ENCODE measurements at regions not wholly inside any gene's neighbourhood (a gene's known extent, or its start where the extent isn't known, plus 50 kb on each side); places are given as distances from the start of the nearest gene placed in this dataset.

DNA sequence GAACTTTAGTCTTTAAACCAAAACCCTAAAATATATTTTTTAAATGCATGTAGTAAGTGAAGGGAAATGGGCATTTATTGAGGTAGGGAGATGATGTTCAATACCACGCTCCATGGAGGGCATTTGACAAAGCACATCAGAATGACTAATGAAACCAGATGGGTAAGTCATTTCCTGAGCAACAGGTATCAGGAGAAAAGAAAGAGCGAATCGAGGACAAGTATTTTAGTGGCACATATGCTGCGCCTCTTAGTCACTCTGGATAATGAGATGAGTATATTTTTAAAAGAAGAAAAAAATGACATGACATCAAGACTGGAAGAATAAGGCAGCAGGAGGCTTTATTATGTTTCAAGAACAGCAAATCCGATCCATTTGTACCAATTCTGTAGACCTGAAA is 129.0 kb upstream of the ARHGEF3 start:
- H3K4me1 ChIP-seq (ENCODE audit: low read depth, poor library complexity, severe bottlenecking), result no peaks in the 10 kb centered on the region
- H3K4me2 ChIP-seq, result no peak overlapping the region
- no peak overlapping the region for H3K4me3 ChIP-seq (IDR thresholded peaks at IDR 0.05; ENCODE audit: insufficient read depth, low read depth, low read length)
- H3K36me3 ChIP-seq (ENCODE audit: insufficient read depth), result no peaks in the 10 kb centered on the region
- no peaks in the 10 kb centered on the region for H4K20me1 ChIP-seq (ENCODE audit: insufficient read depth)
- no peak overlapping the region for H3K9ac ChIP-seq
- H3K27ac ChIP-seq, result no peak overlapping the region
- TF ChIP-seq, protein P1, sequence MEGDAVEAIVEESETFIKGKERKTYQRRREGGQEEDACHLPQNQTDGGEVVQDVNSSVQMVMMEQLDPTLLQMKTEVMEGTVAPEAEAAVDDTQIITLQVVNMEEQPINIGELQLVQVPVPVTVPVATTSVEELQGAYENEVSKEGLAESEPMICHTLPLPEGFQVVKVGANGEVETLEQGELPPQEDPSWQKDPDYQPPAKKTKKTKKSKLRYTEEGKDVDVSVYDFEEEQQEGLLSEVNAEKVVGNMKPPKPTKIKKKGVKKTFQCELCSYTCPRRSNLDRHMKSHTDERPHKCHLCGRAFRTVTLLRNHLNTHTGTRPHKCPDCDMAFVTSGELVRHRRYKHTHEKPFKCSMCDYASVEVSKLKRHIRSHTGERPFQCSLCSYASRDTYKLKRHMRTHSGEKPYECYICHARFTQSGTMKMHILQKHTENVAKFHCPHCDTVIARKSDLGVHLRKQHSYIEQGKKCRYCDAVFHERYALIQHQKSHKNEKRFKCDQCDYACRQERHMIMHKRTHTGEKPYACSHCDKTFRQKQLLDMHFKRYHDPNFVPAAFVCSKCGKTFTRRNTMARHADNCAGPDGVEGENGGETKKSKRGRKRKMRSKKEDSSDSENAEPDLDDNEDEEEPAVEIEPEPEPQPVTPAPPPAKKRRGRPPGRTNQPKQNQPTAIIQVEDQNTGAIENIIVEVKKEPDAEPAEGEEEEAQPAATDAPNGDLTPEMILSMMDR (conservative IDR thresholded peaks at IDR 0.05; ENCODE audit: low read depth, low read length), result no peak
- H3K27me3 ChIP-seq (ENCODE audit: insufficient read depth, low read depth), result no peaks in the 10 kb centered on the region
- H3K79me2 ChIP-seq (ENCODE audit: insufficient read depth, low read depth), result no peaks in the 10 kb centered on the region
- H2AFZ ChIP-seq (ENCODE audit: low read depth), result no peak overlapping the region

DNA sequence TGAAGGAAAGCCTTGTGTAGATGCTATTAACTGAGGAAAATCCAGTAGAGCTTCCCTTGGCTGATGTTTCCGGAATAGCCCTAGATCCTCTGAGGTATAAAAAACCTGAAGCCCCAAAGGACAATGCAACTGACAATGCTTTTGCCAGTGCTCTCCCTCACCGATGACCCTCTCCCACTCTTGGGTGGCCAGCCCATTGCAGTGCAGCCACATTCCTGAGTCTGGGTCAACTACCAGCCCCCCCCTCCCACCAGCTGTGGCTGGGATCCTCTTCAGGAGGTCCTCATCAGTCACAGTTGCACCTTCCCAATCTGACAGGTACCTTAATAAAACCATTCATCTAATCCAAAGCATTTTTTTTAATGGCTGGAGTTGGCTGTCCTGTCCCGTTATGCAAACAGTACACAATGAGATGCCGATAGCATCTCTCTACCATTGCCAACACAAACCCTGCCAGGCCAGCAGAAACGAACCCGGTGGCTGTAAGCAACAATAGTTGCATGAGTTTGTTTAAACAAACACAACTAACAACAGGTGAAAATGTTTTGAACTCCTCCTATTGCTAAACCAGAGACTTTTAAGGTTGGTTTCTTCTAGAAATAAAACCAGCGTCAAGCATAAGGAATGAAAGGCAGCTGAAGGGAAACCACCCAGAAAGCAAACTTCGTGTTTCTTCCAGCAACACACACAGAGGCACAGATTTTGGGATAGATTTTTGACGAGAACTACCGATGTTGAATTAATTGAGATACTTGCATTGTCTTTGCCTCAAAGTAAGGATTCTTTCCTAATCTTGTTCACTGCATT is 128.3 kb upstream of the ARHGEF3 start:
- Histone ChIP-seq H3K27ac (no peak overlapping the region), H3K4me1 (ENCODE audit: low read depth, poor library complexity, severe bottlenecking) (no peaks in the 10 kb centered on the region), H3K4me2 (no peak overlapping the region), H3K9ac (no peak overlapping the region), H4K20me1 (ENCODE audit: insufficient read depth) (no peaks in the 10 kb centered on the region), H3K4me3 (IDR thresholded peaks at IDR 0.05; ENCODE audit: insufficient read depth, low read depth, low read length) (no peak overlapping the region), H3K36me3 (ENCODE audit: insufficient read depth) (no peaks in the 10 kb centered on the region), H3K79me2 (ENCODE audit: insufficient read depth, low read depth) (no peaks in the 10 kb centered on the region), H2AFZ (ENCODE audit: low read depth) (no peak overlapping the region), H3K27me3 (ENCODE audit: insufficient read depth, low read depth) (no peaks in the 10 kb centered on the region)
- TF ChIP-seq, protein P1 (conservative IDR thresholded peaks at IDR 0.05; ENCODE audit: low read depth, low read length), result no peak

DNA sequence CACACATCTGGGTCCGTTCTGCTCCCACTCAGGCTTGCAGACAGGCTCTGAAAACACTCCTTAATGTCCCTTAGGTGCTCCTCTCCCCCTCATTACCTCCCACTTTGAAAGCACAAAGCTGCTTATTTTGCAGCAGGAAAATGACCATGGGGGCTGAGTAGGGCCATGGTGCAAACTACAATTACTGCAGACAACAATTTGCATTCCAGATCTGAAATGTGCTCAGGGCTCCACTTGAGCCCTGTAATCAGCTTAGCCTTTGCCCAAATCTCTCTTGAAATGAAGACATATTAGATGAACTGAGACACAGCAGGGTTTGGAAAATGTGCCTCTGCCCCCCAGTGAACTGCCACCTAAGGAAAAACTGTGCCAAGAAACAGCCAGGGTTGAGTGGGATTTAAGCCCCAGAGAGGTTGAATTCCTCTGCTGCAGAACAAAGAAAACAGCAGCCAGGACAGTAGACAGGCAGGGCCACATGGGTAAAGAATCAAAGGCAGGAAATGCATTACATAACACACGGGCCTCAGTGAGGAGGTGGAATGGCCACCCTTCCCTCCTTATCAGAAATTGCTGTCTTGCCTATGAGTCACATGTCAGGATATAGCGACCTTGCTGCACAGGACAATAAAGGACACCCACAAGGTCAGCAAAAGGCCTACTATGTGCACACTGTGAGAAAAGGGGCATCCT is 126.8 kb upstream of the ARHGEF3 start:
- H3K79me2 ChIP-seq (ENCODE audit: insufficient read depth, low read depth), result no peaks in the 10 kb centered on the region
- H3K4me3 ChIP-seq (IDR thresholded peaks at IDR 0.05; ENCODE audit: insufficient read depth, low read depth, low read length), result no peak overlapping the region
- H2AFZ ChIP-seq (ENCODE audit: low read depth), result no peak overlapping the region
- H3K27ac ChIP-seq, result no peak overlapping the region
- no peaks in the 10 kb centered on the region for H3K4me1 ChIP-seq (ENCODE audit: low read depth, poor library complexity, severe bottlenecking)
- no peak overlapping the region for H3K9ac ChIP-seq
- H3K4me2 ChIP-seq, result no peak overlapping the region
- H3K36me3 ChIP-seq (ENCODE audit: insufficient read depth), result no peaks in the 10 kb centered on the region
- no peaks in the 10 kb centered on the region for H3K27me3 ChIP-seq (ENCODE audit: insufficient read depth, low read depth)
- TF ChIP-seq, protein P1 (conservative IDR thresholded peaks at IDR 0.05; ENCODE audit: low read depth, low read length), result no peak
- no peaks in the 10 kb centered on the region for H4K20me1 ChIP-seq (ENCODE audit: insufficient read depth)

DNA sequence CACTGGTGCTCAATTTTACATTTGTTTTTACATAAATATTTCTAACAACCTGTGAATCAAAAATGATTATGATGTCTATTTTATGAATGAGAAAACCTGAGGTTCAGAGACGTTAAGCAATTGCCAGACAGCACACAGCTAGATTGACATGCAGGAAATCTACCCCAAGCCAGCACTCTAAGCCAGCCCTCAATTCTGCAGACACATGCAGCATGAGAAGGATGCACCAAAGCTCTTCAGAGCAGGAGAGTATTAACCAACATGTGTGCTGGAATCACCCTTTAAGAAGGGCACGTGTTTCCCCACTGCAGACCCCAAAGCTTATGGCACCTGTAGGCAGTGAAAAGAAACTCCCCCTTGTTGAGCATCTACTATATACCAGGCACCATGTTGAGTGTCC is 126.1 kb upstream of the ARHGEF3 start:
- no peaks in the 10 kb centered on the region for H3K79me2 ChIP-seq (ENCODE audit: insufficient read depth, low read depth)
- no peak overlapping the region for H3K4me3 ChIP-seq (IDR thresholded peaks at IDR 0.05; ENCODE audit: insufficient read depth, low read depth, low read length)
- H3K9ac ChIP-seq, result no peak overlapping the region
- H3K36me3 ChIP-seq (ENCODE audit: insufficient read depth), result no peaks in the 10 kb centered on the region
- no peaks in the 10 kb centered on the region for H3K27me3 ChIP-seq (ENCODE audit: insufficient read depth, low read depth)
- no peaks in the 10 kb centered on the region for H3K4me1 ChIP-seq (ENCODE audit: low read depth, poor library complexity, severe bottlenecking)
- no peaks in the 10 kb centered on the region for H4K20me1 ChIP-seq (ENCODE audit: insufficient read depth)
- H3K27ac ChIP-seq, result no peak overlapping the region
- TF ChIP-seq, protein P1 (conservative IDR thresholded peaks at IDR 0.05; ENCODE audit: low read depth, low read length), result no peak
- H2AFZ ChIP-seq (ENCODE audit: low read depth), result no peak overlapping the region
- H3K4me2 ChIP-seq, result no peak overlapping the region

All from KMS-11 (cell line).